Mesenchymal stem cell (in vitro differentiated cells and primary cell): ENCODE measurements at regions not wholly inside any gene's neighbourhood (a gene's known extent, or its start where the extent isn't known, plus 50 kb on each side); places are given as distances from the start of the nearest gene placed in this dataset.

ENCODE experiments used
- DNase-seq: peaks from one replicate; pipeline ENCODE4 v3.0.0-alpha.2; 2013
- H2AFZ ChIP-seq: one replicate; pipeline ENCODE4 v1.6.1; 2013; ENCODE audit warnings: low read depth, mild to moderate bottlenecking, control low read depth, inconsistent platforms, low read length, moderate library complexity
- H2AK5ac ChIP-seq: 2 replicates; pipeline ENCODE4 v1.6.1; 2013; ENCODE audit warnings: low read length, moderate library complexity, mild to moderate bottlenecking, inconsistent platforms; ENCODE audit not compliant: severe bottlenecking
- H2BK120ac ChIP-seq: one replicate; pipeline ENCODE4 v1.6.1; 2013; ENCODE audit warnings: low read depth, mild to moderate bottlenecking, inconsistent platforms, low read length, moderate library complexity
- H2BK12ac ChIP-seq, 2 experiments: one replicate each; pipeline ENCODE4 v1.6.1; 2013; ENCODE audit warnings: inconsistent platforms in 2 of 2, low read length in 2 of 2, mild to moderate bottlenecking in 2 of 2, moderate library complexity in 2 of 2, control low read depth in 1 of 2
- H2BK15ac ChIP-seq: one replicate; pipeline ENCODE4 v1.6.1; 2013; ENCODE audit warnings: mild to moderate bottlenecking, low read depth, inconsistent platforms; ENCODE audit not compliant: poor library complexity, severe bottlenecking
- H2BK5ac ChIP-seq: 2 replicates; pipeline ENCODE4 v1.6.1; 2013; ENCODE audit warnings: low read depth, mild to moderate bottlenecking, low read length, control low read depth, inconsistent platforms; ENCODE audit not compliant: poor library complexity, severe bottlenecking
- H3K14ac ChIP-seq, 2 experiments: one replicate each; pipeline ENCODE4 v1.6.1; 2013; ENCODE audit warnings: inconsistent platforms in 2 of 2, low read length in 2 of 2, control low read depth in 1 of 2, mild to moderate bottlenecking in 1 of 2, moderate library complexity in 1 of 2
- H3K18ac ChIP-seq, 2 experiments: one replicate each; pipeline ENCODE4 v1.6.1; 2013; ENCODE audit warnings: inconsistent platforms in 2 of 2, low read length in 2 of 2, control low read depth in 1 of 2, low read depth in 1 of 2, mild to moderate bottlenecking in 1 of 2
- H3K23ac ChIP-seq, 2 experiments: one replicate each; pipeline ENCODE4 v1.6.1; 2013; ENCODE audit warnings: inconsistent platforms in 2 of 2, low read length in 2 of 2, mild to moderate bottlenecking in 2 of 2, moderate library complexity in 2 of 2, control low read depth in 1 of 2
- H3K27ac ChIP-seq: 2 replicates; pipeline ENCODE4 v1.5.1; 2013; ENCODE audit warnings: mild to moderate bottlenecking, moderate library complexity, low read length, control low read depth, inconsistent platforms; ENCODE audit not compliant: poor library complexity, severe bottlenecking
- H3K27me3 ChIP-seq, 2 experiments: 2 replicates each; pipeline versions ENCODE4 v1.6.1 to v1.7.0; 2013; ENCODE audit warnings: low read length in 2 of 2, mild to moderate bottlenecking in 2 of 2, moderate library complexity in 2 of 2, control low read depth in 1 of 2, inconsistent platforms in 1 of 2; ENCODE audit not compliant: control insufficient read depth in 1 of 2, insufficient read depth in 1 of 2
- H3K36me3 ChIP-seq, 2 experiments: 2 replicates each; pipeline versions ENCODE4 v1.6.1 to v1.7.0; 2013; ENCODE audit warnings: low read length in 2 of 2, control low read depth in 1 of 2, inconsistent platforms in 1 of 2, low read depth in 1 of 2, mild to moderate bottlenecking in 1 of 2; ENCODE audit not compliant: insufficient read depth in 2 of 2, control insufficient read depth in 1 of 2
- H3K4ac ChIP-seq, 2 experiments: one replicate each; pipeline ENCODE4 v1.6.1; 2013; ENCODE audit warnings: inconsistent platforms in 2 of 2, low read length in 2 of 2, mild to moderate bottlenecking in 2 of 2, moderate library complexity in 2 of 2, control low read depth in 1 of 2, low read depth in 1 of 2
- H3K4me1 ChIP-seq: 2 replicates; pipeline ENCODE4 v1.6.1; 2013; ENCODE audit warnings: low read depth, low read length, control low read depth; ENCODE audit not compliant: control insufficient read depth, insufficient read depth
- H3K4me2 ChIP-seq: 2 replicates; pipeline ENCODE4 v1.6.1; 2013; ENCODE audit warnings: low read length, mild to moderate bottlenecking, inconsistent platforms; ENCODE audit not compliant: poor library complexity, severe bottlenecking
- H3K4me3 ChIP-seq, 2 experiments: 2 replicates each; pipeline versions ENCODE4 v1.5.1 to v1.7.0; 2013; ENCODE audit warnings: low read length in 2 of 2, mild to moderate bottlenecking in 2 of 2, control low read depth in 1 of 2, low read depth in 1 of 2; ENCODE audit not compliant: insufficient read depth in 1 of 2
- H3K79me1 ChIP-seq: replicated peaks from 2 replicates; pipeline ENCODE4 v1.6.1; 2013; ENCODE audit warnings: mild to moderate bottlenecking, control low read depth, low read length, inconsistent platforms; ENCODE audit not compliant: poor library complexity, severe bottlenecking
- H3K9ac ChIP-seq: 2 replicates; pipeline ENCODE4 v1.7.0; 2013; ENCODE audit warnings: mild to moderate bottlenecking, low read length, moderate library complexity
- H3K9me3 ChIP-seq: 2 replicates; pipeline ENCODE4 v1.7.0; 2013; ENCODE audit warnings: mild to moderate bottlenecking, low read length; ENCODE audit not compliant: control insufficient read depth
- H4K8ac ChIP-seq: one replicate; pipeline ENCODE4 v1.6.1; 2013; ENCODE audit warnings: inconsistent platforms, mild to moderate bottlenecking, low read length, moderate library complexity
- H4K91ac ChIP-seq: one replicate; pipeline ENCODE4 v1.6.1; 2013; ENCODE audit warnings: mild to moderate bottlenecking, low read length, inconsistent platforms
- WGBS: methylation state at CpG from one replicate; pipeline ENCODE4 v1.1.7; 2013; ENCODE audit warnings: mixed read lengths; 5-methylcytosine and 5-hydroxymethylcytosine counted together

DNA sequence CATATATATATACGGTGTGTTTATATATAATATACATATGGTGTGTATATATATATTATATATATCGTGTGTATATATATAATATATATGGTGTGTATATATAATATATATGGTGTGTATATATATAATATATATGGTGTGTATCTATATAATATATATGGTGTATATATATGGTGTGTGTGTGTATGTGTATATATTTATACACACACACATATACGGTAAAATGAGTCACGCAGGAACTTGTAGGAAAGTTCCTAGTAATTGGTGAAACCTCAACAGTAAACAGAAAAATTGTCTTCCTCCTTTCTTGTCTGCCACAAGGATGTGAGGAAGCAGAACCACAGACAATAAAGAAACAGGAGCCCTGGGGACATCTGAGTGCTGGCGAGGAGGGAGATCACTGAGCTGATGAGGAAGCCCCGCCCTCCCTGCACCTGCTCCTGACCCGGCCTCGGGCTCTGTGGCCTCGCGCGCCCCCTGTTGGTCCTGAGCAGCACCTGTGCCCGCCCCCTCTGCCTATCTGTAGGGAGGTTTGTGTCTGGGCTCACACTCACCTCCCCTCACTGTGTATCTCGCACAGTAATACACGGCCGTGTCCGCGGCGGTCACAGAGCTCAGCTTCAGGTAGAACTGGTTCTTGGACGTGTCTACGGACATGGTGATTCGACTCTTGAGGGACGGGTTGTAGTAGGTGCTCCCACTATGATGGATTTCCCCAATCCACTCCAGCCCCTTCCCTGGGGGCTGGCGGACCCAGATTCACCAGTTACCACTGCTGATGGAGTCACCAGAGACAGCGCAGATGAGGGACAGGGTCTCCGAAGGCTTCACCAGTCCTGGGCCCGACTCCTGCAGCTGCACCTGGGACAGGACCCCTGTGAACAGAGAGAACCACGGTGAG, 1079.4 kb downstream of the TMEM121 start:
- no peak overlapping the region for H3K4ac ChIP-seq
- no peak overlapping the region for H4K8ac ChIP-seq
- no peaks in the 10 kb centered on the region for H3K79me1 ChIP-seq
- H2BK15ac ChIP-seq, result no peak overlapping the region
- no peak overlapping the region for H2AK5ac ChIP-seq
- no peaks in the 10 kb centered on the region for H3K36me3 ChIP-seq
- no peak overlapping the region for H3K9ac ChIP-seq
- no peak for DNase-seq
- H3K4me1 ChIP-seq, result no peaks in the 10 kb centered on the region
- WGBS, result 81% methylated on average over 23 of the region's 27 CpGs
- no peaks in the 10 kb centered on the region for H3K27me3 ChIP-seq
- no peak overlapping the region for H3K23ac ChIP-seq
- H3K18ac ChIP-seq, result no peak overlapping the region
- H3K9me3 ChIP-seq, result peaks cover 3% of the 10 kb centered on the region
- H3K4me2 ChIP-seq, result no peak overlapping the region
- H3K27ac ChIP-seq, result no peak overlapping the region
- no peak overlapping the region for H2BK12ac ChIP-seq
- no peak overlapping the region for H3K4me3 ChIP-seq
- H2BK5ac ChIP-seq, result no peak overlapping the region
- H2BK120ac ChIP-seq, result no peak overlapping the region
- H4K91ac ChIP-seq, result no peak overlapping the region
- no peak overlapping the region for H2AFZ ChIP-seq
- H3K14ac ChIP-seq, result no peak overlapping the region

- no peak for DNase-seq
- no peak overlapping the region for H3K23ac ChIP-seq
- no peak overlapping the region for H4K8ac ChIP-seq
- H2BK120ac ChIP-seq, result no peak overlapping the region
- no peak overlapping the region for H3K14ac ChIP-seq
- no peak overlapping the region for H2AFZ ChIP-seq
- H3K4me2 ChIP-seq, result no peak overlapping the region
- H3K79me1 ChIP-seq, result no peaks in the 10 kb centered on the region
- no peak overlapping the region for H3K27ac ChIP-seq
- WGBS, result 53% methylated on average over 2 of the region's 2 CpGs
- peaks cover 3% of the 10 kb centered on the region for H3K9me3 ChIP-seq
- no peak overlapping the region for H3K9ac ChIP-seq
- H2BK12ac ChIP-seq, result no peak overlapping the region
- H3K4me1 ChIP-seq, result no peaks in the 10 kb centered on the region
- H2BK5ac ChIP-seq, result no peak overlapping the region
- H3K4me3 ChIP-seq, result no peak overlapping the region
- no peaks in the 10 kb centered on the region for H3K36me3 ChIP-seq
- no peaks in the 10 kb centered on the region for H3K27me3 ChIP-seq
- no peak overlapping the region for H4K91ac ChIP-seq
- H2AK5ac ChIP-seq, result no peak overlapping the region
- H3K4ac ChIP-seq, result no peak overlapping the region
- no peak overlapping the region for H2BK15ac ChIP-seq
- H3K18ac ChIP-seq, result no peak overlapping the region
Measured at GRCh38 chr14:106606936-106607335, 1080.6 kb downstream of the TMEM121 start.

DNA sequence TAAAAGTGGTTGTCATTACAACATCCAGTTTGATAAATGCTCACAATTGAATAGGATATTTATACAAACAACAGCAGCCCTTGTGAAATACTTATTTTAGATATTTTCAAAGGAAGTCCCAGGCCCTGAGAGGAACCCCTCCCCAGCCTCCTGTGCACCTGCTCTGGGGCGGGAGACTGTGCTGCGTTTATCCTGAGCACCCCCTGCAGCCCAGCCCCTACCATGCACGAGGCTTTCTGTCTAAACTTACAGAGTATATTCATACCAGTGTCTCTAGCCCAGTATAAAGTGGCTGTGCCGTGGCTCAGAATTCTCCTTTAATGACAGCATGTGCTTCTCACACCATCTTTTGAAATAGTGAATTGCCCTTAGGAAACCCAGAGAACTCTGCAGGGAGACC, 1084.3 kb downstream of the TMEM121 start:
- Histone ChIP-seq H3K9ac (no peak overlapping the region), H3K9me3 (peaks cover 3% of the 10 kb centered on the region), H2BK5ac (no peak overlapping the region), H3K79me1 (no peaks in the 10 kb centered on the region), H2AK5ac (no peak overlapping the region), H3K4me2 (no peak overlapping the region), H3K14ac (no peak overlapping the region), H3K4ac (no peak overlapping the region), H2BK120ac (no peak overlapping the region), H3K18ac (no peak overlapping the region), H2BK15ac (no peak overlapping the region), H4K91ac (no peak overlapping the region), H3K4me3 (no peak overlapping the region), H3K4me1 (no peaks in the 10 kb centered on the region), H2AFZ (no peak overlapping the region), H4K8ac (no peak overlapping the region), H2BK12ac (no peak overlapping the region), H3K23ac (no peak overlapping the region), H3K36me3 (no peaks in the 10 kb centered on the region), H3K27ac (no peak overlapping the region), H3K27me3 (no peaks in the 10 kb centered on the region)
- WGBS, result 53% methylated on average over 4 of the region's 4 CpGs
- DNase-seq, result no peak

DNA sequence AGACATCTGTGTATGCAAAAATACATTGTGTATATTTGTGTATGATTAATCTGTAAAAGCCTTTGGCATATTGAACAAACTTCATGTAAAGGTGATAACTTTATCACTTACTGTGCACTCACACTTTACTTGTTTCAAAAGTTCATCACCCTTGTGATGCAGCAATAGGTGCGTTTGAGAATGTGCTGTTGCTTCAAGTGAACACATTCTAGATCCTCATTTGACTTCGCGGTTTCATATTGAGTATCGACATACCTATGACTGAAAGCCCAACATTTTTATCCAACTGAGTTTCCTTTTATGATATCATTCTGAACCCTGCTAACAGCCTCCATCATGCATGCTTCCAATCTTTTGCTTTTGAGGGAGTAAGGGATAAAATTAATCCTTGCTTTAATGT, 1086.9 kb downstream of the TMEM121 start:
- WGBS, result 44% methylated on average over 1 of the region's 4 CpGs
- H3K4ac ChIP-seq, result no peak overlapping the region
- H3K9ac ChIP-seq, result no peak overlapping the region

More for the DNA sequence above, 1086.9 kb downstream of the TMEM121 start:
- Histone ChIP-seq H3K79me1 (no peaks in the 10 kb centered on the region), H3K9me3 (no peaks in the 10 kb centered on the region), H3K23ac (no peak overlapping the region), H2BK5ac (no peak overlapping the region), H2BK15ac (no peak overlapping the region), H4K8ac (no peak overlapping the region), H4K91ac (no peak overlapping the region), H3K4me2 (no peak overlapping the region), H2BK120ac (no peak overlapping the region), H3K27me3 (no peaks in the 10 kb centered on the region), H3K4me3 (no peak overlapping the region), H3K4me1 (no peaks in the 10 kb centered on the region), H3K18ac (no peak overlapping the region), H3K36me3 (no peaks in the 10 kb centered on the region), H2AK5ac (no peak overlapping the region), H2BK12ac (no peak overlapping the region), H3K14ac (no peak overlapping the region), H3K27ac (no peak overlapping the region), H2AFZ (no peak overlapping the region)
- DNase-seq, result no peak
